Transverse colon (tissue), 3 donors: ENCODE measurements at regions not wholly inside any gene's neighbourhood (a gene's known extent, or its start where the extent isn't known, plus 50 kb on each side); places are given as distances from the start of the nearest gene placed in this dataset.

Source experiments
- CTCF ChIP-seq, 5 experiments: fragments of 200-600 bp in 3 of 5; fragments of 450-650 bp in 2 of 5; sonication (generic) in 3 of 5; IDR thresholded peaks; 1 replicate in 2 of 5; 2 replicates in 3 of 5; pipeline ENCODE4 v1.5.1; 2016 to 2017; ENCODE audit warnings: antibody characterized with exemption in 5 of 5, inconsistent platforms in 3 of 5, mild to moderate bottlenecking in 2 of 5, moderate library complexity in 1 of 5
- EP300 ChIP-seq: sonication (generic); formaldehyde crosslinking; IDR thresholded peaks from one replicate; pipeline ENCODE4 v1.6.1; 2017; ENCODE audit warnings: antibody characterized with exemption, low read depth
- POLR2A ChIP-seq: fragments of 450-650 bp; IDR thresholded peaks from one replicate; pipeline ENCODE4 v1.6.1; 2016; ENCODE audit warnings: antibody characterized with exemption, mild to moderate bottlenecking, moderate library complexity

GRCh38 chr4:137069473-137069872, 462.8 kb downstream of the PCDH18 start:
- TF ChIP-seq CTCF (IDR thresholded peaks at IDR 0.05) (no peak), EP300 (no peak), POLR2A (no peak)
